Caco-2 (cell line): ENCODE measurements at regions not wholly inside any gene's neighbourhood (a gene's known extent, or its start where the extent isn't known, plus 50 kb on each side); places are given as distances from the start of the nearest gene placed in this dataset.

Source experiments
- BruUV-seq: library from RNA; stranded (reverse); fragments of 400-500 nt; replicated peaks from 2 replicates; lab custom pipeline; 2021; lab: Mats Ljungman, UMichigan
- CTCF ChIA-PET: fragments of 300-600 bp; sonication (Branson Sonifier 250); formaldehyde crosslinking; loops from one replicate; lab custom pipeline; 2022; ENCODE audit warnings: antibody characterized with exemption; lab: Charles Lee
- POLR2A ChIA-PET: fragments of 300-600 bp; sonication (Branson Sonifier 250); formaldehyde crosslinking; loops from one replicate; lab custom pipeline; 2022; ENCODE audit warnings: antibody characterized with exemption; lab: Charles Lee
- DNase-seq, 2 experiments: peaks; one replicate each; pipeline versions ENCODE4 v3.0.0 to v3.0.0-alpha.2; 2020 to 2022
- H3K27me3 ChIP-seq: replicated peaks from 2 replicates; pipeline ENCODE4 v1.6.0; 2011; ENCODE audit warnings: low read length; ENCODE audit not compliant: control insufficient read depth, insufficient read depth
- H3K36me3 ChIP-seq: 2 replicates; pipeline ENCODE4 v1.5.1; 2011; ENCODE audit warnings: low read length; ENCODE audit not compliant: control insufficient read depth, insufficient read depth
- H3K4me1 ChIP-seq: fragments of 250-450 bp; sonication (Bioruptor Pico); 2 replicates; pipeline ENCODE4 v1.5.1; 2020; ENCODE audit warnings: mild to moderate bottlenecking
- H3K4me3 ChIP-seq: 2 replicates; pipeline ENCODE4 v1.5.1; 2011; ENCODE audit warnings: low read depth, mild to moderate bottlenecking, control low read depth, low read length
- H3K9me3 ChIP-seq: fragments of 250-450 bp; sonication (Bioruptor Pico); 2 replicates; pipeline ENCODE4 v1.5.1; 2020; ENCODE audit warnings: mild to moderate bottlenecking, moderate library complexity
- H3K27ac Mint-ChIP-seq: one replicate; pipeline ENCODE4 v1.8.0; 2022; ENCODE audit warnings: mixed read lengths; ENCODE audit not compliant: unreplicated experiment
- H3K27me3 Mint-ChIP-seq: one replicate; pipeline ENCODE4 v1.8.0; 2022; ENCODE audit warnings: mixed read lengths; ENCODE audit not compliant: insufficient read depth, unreplicated experiment
- H3K36me3 Mint-ChIP-seq: one replicate; pipeline ENCODE4 v1.8.0; 2022; ENCODE audit warnings: mild to moderate bottlenecking, mixed read lengths; ENCODE audit not compliant: insufficient read depth, unreplicated experiment
- H3K4me1 Mint-ChIP-seq: one replicate; pipeline ENCODE4 v1.8.0; 2022; ENCODE audit warnings: low read depth, mixed read lengths; ENCODE audit not compliant: unreplicated experiment
- H3K4me3 Mint-ChIP-seq: one replicate; pipeline ENCODE4 v1.8.0; 2022; ENCODE audit warnings: mild to moderate bottlenecking, moderate library complexity, mixed read lengths; ENCODE audit not compliant: unreplicated experiment
- H3K9me3 Mint-ChIP-seq: one replicate; pipeline ENCODE4 v1.8.0; 2022; ENCODE audit warnings: mixed read lengths; ENCODE audit not compliant: unreplicated experiment
- intact Hi-C: fragments of 100-400 bp; cut with micrococcal nuclease; formaldehyde crosslinking; loops from one replicate; pipeline ENCODE4 v1.10.0; 2022; ENCODE audit not compliant: unreplicated experiment
- TF ChIP-seq, protein P1 (sequence below), 2 experiments: fragments of 200-600 bp in 1 of 2; IDR thresholded peaks; 1 replicate in 1 of 2; 2 replicates in 1 of 2; pipeline versions ENCODE4 v1.5.1 to v1.8.0; 2011 to 2022; ENCODE audit warnings: antibody characterized with exemption in 1 of 2, control low read depth in 1 of 2, inconsistent platforms in 1 of 2, low read depth in 1 of 2, low read length in 1 of 2, mild to moderate bottlenecking in 1 of 2, moderate library complexity in 1 of 2; ENCODE audit not compliant: insufficient read depth in 1 of 2, severe bottlenecking in 1 of 2, unreplicated experiment in 1 of 2

DNA sequence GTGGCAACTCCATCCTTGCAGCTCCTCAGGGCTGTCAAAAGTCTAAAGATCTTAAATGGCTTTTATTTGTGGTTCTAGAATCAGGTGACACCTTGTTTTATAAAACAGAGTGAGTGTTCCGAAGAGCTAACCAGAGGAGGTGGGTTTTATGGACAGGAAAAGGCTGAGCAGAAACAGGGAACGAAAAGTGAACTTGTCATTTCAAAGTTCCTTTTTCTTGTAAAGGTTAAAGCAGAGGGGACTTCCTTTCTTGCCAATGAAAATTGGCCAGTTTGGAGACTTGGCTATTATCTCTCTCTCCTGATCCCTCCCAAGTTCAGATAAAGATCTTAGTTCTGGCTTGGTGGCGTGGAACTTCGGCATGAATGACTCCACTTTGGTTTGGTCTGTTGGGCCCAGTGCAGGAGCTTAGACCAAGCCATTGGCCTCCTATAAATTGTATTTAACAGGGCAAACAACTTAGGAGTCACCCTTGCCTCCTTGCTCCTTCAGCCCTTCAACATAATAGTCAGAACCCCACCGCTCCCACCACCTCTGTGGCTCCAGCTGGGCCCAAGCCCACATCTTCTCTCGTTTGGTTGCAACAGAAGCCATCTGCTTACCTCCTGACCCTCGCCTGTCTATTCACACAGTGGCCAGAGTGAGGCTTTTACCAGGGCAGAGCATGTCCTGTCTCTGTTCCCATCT, 102.4 kb upstream of the THY1 start:
- no peaks in the 10 kb centered on the region for H3K27me3 ChIP-seq
- peaks cover 10% of the 10 kb centered on the region for H3K4me1 Mint-ChIP-seq
- H3K27me3 Mint-ChIP-seq: peaks cover 29% of the 10 kb centered on the region
- H3K4me1 ChIP-seq: peaks cover 5% of the 10 kb centered on the region
- TF ChIP-seq, protein P1, sequence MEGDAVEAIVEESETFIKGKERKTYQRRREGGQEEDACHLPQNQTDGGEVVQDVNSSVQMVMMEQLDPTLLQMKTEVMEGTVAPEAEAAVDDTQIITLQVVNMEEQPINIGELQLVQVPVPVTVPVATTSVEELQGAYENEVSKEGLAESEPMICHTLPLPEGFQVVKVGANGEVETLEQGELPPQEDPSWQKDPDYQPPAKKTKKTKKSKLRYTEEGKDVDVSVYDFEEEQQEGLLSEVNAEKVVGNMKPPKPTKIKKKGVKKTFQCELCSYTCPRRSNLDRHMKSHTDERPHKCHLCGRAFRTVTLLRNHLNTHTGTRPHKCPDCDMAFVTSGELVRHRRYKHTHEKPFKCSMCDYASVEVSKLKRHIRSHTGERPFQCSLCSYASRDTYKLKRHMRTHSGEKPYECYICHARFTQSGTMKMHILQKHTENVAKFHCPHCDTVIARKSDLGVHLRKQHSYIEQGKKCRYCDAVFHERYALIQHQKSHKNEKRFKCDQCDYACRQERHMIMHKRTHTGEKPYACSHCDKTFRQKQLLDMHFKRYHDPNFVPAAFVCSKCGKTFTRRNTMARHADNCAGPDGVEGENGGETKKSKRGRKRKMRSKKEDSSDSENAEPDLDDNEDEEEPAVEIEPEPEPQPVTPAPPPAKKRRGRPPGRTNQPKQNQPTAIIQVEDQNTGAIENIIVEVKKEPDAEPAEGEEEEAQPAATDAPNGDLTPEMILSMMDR (IDR thresholded peaks at IDR 0.05; ENCODE audit: insufficient read depth in 1 of 2, low read depth in 1 of 2, low read length in 1 of 2, severe bottlenecking in 1 of 2, unreplicated experiment in 1 of 2): no peak
- no peaks in the 10 kb centered on the region for H3K9me3 Mint-ChIP-seq
- POLR2A ChIA-PET: no interaction called here
- no peaks in the 10 kb centered on the region for H3K36me3 Mint-ChIP-seq
- no peak for DNase-seq
- BruUV-seq: no TSS peak
- CTCF ChIA-PET: interaction anchor here (1.7 kb wide), 1 partner anchor 9 kb away, joined by 4 read pairs; no protein-coding TSS in a partner anchor
- intact Hi-C loops: no loop called here
- no peaks in the 10 kb centered on the region for H3K36me3 ChIP-seq
- H3K9me3 ChIP-seq: no peaks in the 10 kb centered on the region
- H3K4me3 Mint-ChIP-seq: no peak overlapping the region
- no peak overlapping the region for H3K27ac Mint-ChIP-seq
- H3K4me3 ChIP-seq: no peak overlapping the region

DNA sequence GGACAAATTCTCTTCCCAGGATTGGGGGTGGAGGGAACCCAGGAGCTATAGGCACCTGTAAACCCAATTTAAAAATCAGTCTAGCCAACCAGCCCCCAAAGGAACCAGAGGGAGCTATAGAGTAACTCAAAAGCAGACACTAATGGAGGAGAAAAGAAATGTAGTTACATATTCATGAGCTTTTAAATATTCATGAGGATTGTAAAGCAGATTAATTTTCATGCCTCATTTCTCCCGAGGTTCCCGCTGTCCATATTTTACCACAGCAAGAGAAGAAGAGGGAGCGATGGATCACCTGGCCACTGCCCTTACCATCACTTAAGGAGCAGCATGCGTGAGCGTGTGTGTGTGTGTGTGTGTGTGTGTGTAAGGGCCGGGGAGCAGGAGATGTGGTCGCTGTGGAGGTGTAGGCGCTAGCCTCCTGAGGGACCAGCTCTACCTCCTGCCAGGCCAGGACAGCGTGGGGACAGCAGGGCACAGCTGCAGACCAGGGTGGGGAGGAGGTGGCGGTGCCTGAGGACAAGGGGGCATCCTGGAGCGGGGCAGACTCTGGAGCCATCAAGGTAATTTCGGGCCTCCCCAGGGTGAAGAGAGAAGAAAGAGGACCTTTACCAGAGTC, 100.7 kb upstream of the THY1 start:
- Mint-ChIP-seq H3K27me3 (peaks cover 31% of the 10 kb centered on the region), H3K27ac (no peak overlapping the region), H3K4me3 (no peak overlapping the region), H3K4me1 (peaks cover 5% of the 10 kb centered on the region), H3K9me3 (no peaks in the 10 kb centered on the region), H3K36me3 (no peaks in the 10 kb centered on the region)
- H3K36me3 ChIP-seq: no peaks in the 10 kb centered on the region
- no peaks in the 10 kb centered on the region for H3K9me3 ChIP-seq
- TF ChIP-seq, protein P1 (IDR thresholded peaks at IDR 0.05; ENCODE audit: insufficient read depth in 1 of 2, low read depth in 1 of 2, low read length in 1 of 2, severe bottlenecking in 1 of 2, unreplicated experiment in 1 of 2): no peak
- H3K4me3 ChIP-seq: no peak overlapping the region
- H3K27me3 ChIP-seq: no peaks in the 10 kb centered on the region
- no TSS peak for BruUV-seq
- POLR2A ChIA-PET: no interaction called here
- DNase-seq: no peak
- CTCF ChIA-PET: interaction anchor here (0.6 to 1.0 kb wide), 2 partner anchors 11 to 103 kb away, joined by 5 to 6 read pairs; no protein-coding TSS in a partner anchor
- intact Hi-C loops: no loop called here
- no peaks in the 10 kb centered on the region for H3K4me1 ChIP-seq

DNA sequence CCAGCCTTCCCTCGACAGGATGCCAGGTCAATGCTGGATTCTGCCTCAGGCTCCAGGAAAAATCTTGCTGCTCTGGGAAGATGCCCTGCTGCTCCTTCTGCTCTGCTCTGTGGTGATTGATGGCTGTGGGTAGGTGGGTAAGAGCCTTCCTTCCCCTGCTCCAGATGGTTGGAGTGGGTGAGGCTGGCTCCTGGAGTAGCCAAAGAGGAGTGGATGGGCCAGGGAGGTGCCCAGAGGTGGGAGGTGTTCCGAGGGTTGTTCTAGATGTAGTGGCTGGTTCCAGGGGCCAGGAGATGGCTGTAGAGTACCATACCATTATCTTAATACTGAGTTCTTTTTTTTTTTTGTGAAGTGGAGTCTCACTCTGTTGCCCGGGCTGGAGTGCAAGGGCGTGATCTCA, 99.6 kb upstream of the THY1 start:
- Histone ChIP-seq H3K36me3 (no peaks in the 10 kb centered on the region), H3K9me3 (no peaks in the 10 kb centered on the region), H3K4me3 (no peak overlapping the region), H3K27me3 (no peaks in the 10 kb centered on the region), H3K4me1 (no peaks in the 10 kb centered on the region)
- peaks cover 26% of the 10 kb centered on the region for H3K27me3 Mint-ChIP-seq
- DNase-seq: no peak
- TF ChIP-seq, protein P1 (IDR thresholded peaks at IDR 0.05; ENCODE audit: insufficient read depth in 1 of 2, low read depth in 1 of 2, low read length in 1 of 2, severe bottlenecking in 1 of 2, unreplicated experiment in 1 of 2): no peak
- no peaks in the 10 kb centered on the region for H3K9me3 Mint-ChIP-seq
- BruUV-seq: no TSS peak
- CTCF ChIA-PET: interaction anchor here (0.7 kb wide), 1 partner anchor 29 kb away, joined by 4 read pairs; no protein-coding TSS in a partner anchor
- no peak overlapping the region for H3K27ac Mint-ChIP-seq
- H3K4me1 Mint-ChIP-seq: no peaks in the 10 kb centered on the region
- POLR2A ChIA-PET: no interaction called here
- intact Hi-C loops: no loop called here
- no peak overlapping the region for H3K4me3 Mint-ChIP-seq
- H3K36me3 Mint-ChIP-seq: no peaks in the 10 kb centered on the region
